H9 (cell line): ENCODE measurements at regions not wholly inside any gene's neighbourhood (a gene's known extent, or its start where the extent isn't known, plus 50 kb on each side); places are given as distances from the start of the nearest gene placed in this dataset.

Experiments
- DNase-seq: peaks from one replicate; pipeline ENCODE4 v3.0.0-alpha.2; 2017
- H2AFZ ChIP-seq: one replicate; pipeline ENCODE4 v1.6.1; 2013; ENCODE audit warnings: mild to moderate bottlenecking, low read length, control low read depth, moderate library complexity
- H2AK5ac ChIP-seq: 2 replicates; pipeline ENCODE4 v1.6.1; 2013; ENCODE audit warnings: low read length, control low read depth, mixed read lengths; ENCODE audit not compliant: insufficient read length
- H2BK120ac ChIP-seq: one replicate; pipeline ENCODE4 v1.6.1; 2013; ENCODE audit warnings: low read depth, mild to moderate bottlenecking, low read length, control low read depth, inconsistent platforms; ENCODE audit not compliant: poor library complexity, severe bottlenecking
- H2BK12ac ChIP-seq: 2 replicates; pipeline ENCODE4 v1.6.1; 2013; ENCODE audit warnings: low read length, control low read depth, mixed read lengths, low read depth; ENCODE audit not compliant: insufficient read length
- H2BK15ac ChIP-seq: 2 replicates; pipeline ENCODE4 v1.6.1; 2013; ENCODE audit warnings: low read depth, low read length, control low read depth
- H2BK20ac ChIP-seq: one replicate; pipeline ENCODE4 v1.6.1; 2013; ENCODE audit warnings: low read depth, mild to moderate bottlenecking, low read length, control low read depth, inconsistent platforms; ENCODE audit not compliant: poor library complexity, severe bottlenecking
- H2BK5ac ChIP-seq: 2 replicates; pipeline ENCODE4 v1.6.1; 2013; ENCODE audit warnings: low read length, control low read depth, mixed read lengths; ENCODE audit not compliant: insufficient read length
- H3K14ac ChIP-seq: 2 replicates; pipeline ENCODE4 v1.6.1; 2013; ENCODE audit warnings: low read length, control low read depth; ENCODE audit not compliant: insufficient read depth
- H3K18ac ChIP-seq: 2 replicates; pipeline ENCODE4 v1.6.1; 2013; ENCODE audit warnings: low read depth, mild to moderate bottlenecking, mixed read lengths, low read length, control low read depth; ENCODE audit not compliant: insufficient read length
- H3K23ac ChIP-seq: 2 replicates; pipeline ENCODE4 v1.6.1; 2013; ENCODE audit warnings: low read length, control low read depth, mixed read lengths, low read depth; ENCODE audit not compliant: insufficient read length
- H3K23me2 ChIP-seq: 2 replicates; pipeline ENCODE4 v1.6.1; 2013; ENCODE audit warnings: low read depth, mild to moderate bottlenecking, mixed read lengths, low read length, control low read depth; ENCODE audit not compliant: insufficient read length, poor library complexity, severe bottlenecking
- H3K27ac ChIP-seq: 2 replicates; pipeline ENCODE4 v1.5.1; 2013; ENCODE audit warnings: low read length, control low read depth, mixed read lengths, low read depth; ENCODE audit not compliant: insufficient read length
- H3K27me3 ChIP-seq: 2 replicates; pipeline ENCODE4 v1.6.1; 2013; ENCODE audit warnings: low read length, control low read depth, inconsistent platforms; ENCODE audit not compliant: insufficient read depth
- H3K4ac ChIP-seq: 2 replicates; pipeline ENCODE4 v1.6.1; 2013; ENCODE audit warnings: low read depth, mild to moderate bottlenecking, control low read depth, inconsistent platforms, low read length, moderate library complexity
- H3K4me1 ChIP-seq: 2 replicates; pipeline ENCODE4 v1.6.1; 2013; ENCODE audit warnings: low read length, control low read depth, inconsistent platforms; ENCODE audit not compliant: insufficient read depth
- H3K4me2 ChIP-seq: 2 replicates; pipeline ENCODE4 v1.6.1; 2013; ENCODE audit warnings: low read length, control low read depth, mixed read lengths; ENCODE audit not compliant: insufficient read length, insufficient read depth
- H3K56ac ChIP-seq: 2 replicates; pipeline ENCODE4 v1.6.1; 2013; ENCODE audit warnings: low read depth, mild to moderate bottlenecking, mixed read lengths, low read length, control low read depth; ENCODE audit not compliant: insufficient read length
- H3K79me1 ChIP-seq: 2 replicates; pipeline ENCODE4 v1.6.1; 2013; ENCODE audit warnings: low read depth, mild to moderate bottlenecking, moderate library complexity, low read length, control low read depth, inconsistent platforms; ENCODE audit not compliant: insufficient read depth, poor library complexity, severe bottlenecking
- H3K79me2 ChIP-seq: 2 replicates; pipeline ENCODE4 v1.6.1; 2013; ENCODE audit warnings: low read length, control low read depth, inconsistent platforms; ENCODE audit not compliant: insufficient read depth
- H3K9ac ChIP-seq: 2 replicates; pipeline ENCODE4 v1.6.1; 2013; ENCODE audit warnings: low read length, control low read depth, mixed read lengths; ENCODE audit not compliant: insufficient read length; ENCODE audit errors: extremely low read depth
- H3K9me3 ChIP-seq: one replicate; pipeline ENCODE4 v1.6.1; 2013; ENCODE audit warnings: low read depth, low read length, inconsistent platforms; ENCODE audit not compliant: control insufficient read depth
- H3T11ph ChIP-seq: one replicate; pipeline ENCODE4 v1.6.1; 2013; ENCODE audit warnings: mild to moderate bottlenecking, low read length, control low read depth, inconsistent platforms
- H4K20me1 ChIP-seq: one replicate; pipeline ENCODE4 v1.6.1; 2013; ENCODE audit not compliant: control insufficient read depth, insufficient read length, insufficient read depth
- H4K5ac ChIP-seq: 2 replicates; pipeline ENCODE4 v1.6.1; 2013; ENCODE audit warnings: low read depth, mild to moderate bottlenecking, mixed read lengths, low read length, control low read depth; ENCODE audit not compliant: insufficient read length
- H4K8ac ChIP-seq: replicated peaks from 2 replicates; pipeline ENCODE4 v1.6.1; 2013; ENCODE audit warnings: low read length, control low read depth, mixed read lengths, low read depth; ENCODE audit not compliant: insufficient read length
- H4K91ac ChIP-seq: 2 replicates; pipeline ENCODE4 v1.6.1; 2013; ENCODE audit warnings: low read depth, mild to moderate bottlenecking, moderate library complexity, mixed read lengths, low read length, control low read depth; ENCODE audit not compliant: insufficient read length
- H3K27ac Mint-ChIP-seq, 3 experiments: 2 replicates in 2 of 3; 3 replicates in 1 of 3; pipeline ENCODE4 v1.8.0; 2020 to 2021; ENCODE audit warnings: mixed read lengths in 3 of 3, mild to moderate bottlenecking in 1 of 3, moderate library complexity in 1 of 3
- H3K27me3 Mint-ChIP-seq: 2 replicates; pipeline ENCODE4 v1.8.0; 2021; ENCODE audit warnings: low read depth, mild to moderate bottlenecking, moderate library complexity, mixed read lengths
- H3K36me3 Mint-ChIP-seq, 3 experiments: 2 replicates in 2 of 3; 3 replicates in 1 of 3; pipeline ENCODE4 v1.8.0; 2020 to 2021; ENCODE audit warnings: low read depth in 3 of 3, mixed read lengths in 3 of 3; ENCODE audit not compliant: insufficient read depth in 1 of 3
- H3K4me1 Mint-ChIP-seq, 2 experiments: 2 replicates each; pipeline ENCODE4 v1.8.0; 2020; ENCODE audit warnings: mixed read lengths in 2 of 2
- H3K4me3 Mint-ChIP-seq, 2 experiments: 2 replicates in 1 of 2; 3 replicates in 1 of 2; pipeline ENCODE4 v1.8.0; 2020 to 2021; ENCODE audit warnings: mild to moderate bottlenecking in 2 of 2, mixed read lengths in 2 of 2, moderate library complexity in 1 of 2
- H3K9me3 Mint-ChIP-seq, 2 experiments: 2 replicates in 1 of 2; 3 replicates in 1 of 2; pipeline ENCODE4 v1.8.0; 2020; ENCODE audit warnings: mild to moderate bottlenecking in 2 of 2, mixed read lengths in 2 of 2, moderate library complexity in 1 of 2
- WGBS: extraction: QIAGEN DNeasy Blood & Tissue Kit; methylation state at CpG from one replicate; pipeline ENCODE4 v1.1.7; 2013; ENCODE audit warnings: missing lambda C conversion rate, low lambda C conversion rate, mixed read lengths; ENCODE audit not compliant: insufficient read length; ENCODE audit errors: extremely low coverage; 5-methylcytosine and 5-hydroxymethylcytosine counted together
- TF ChIP-seq, protein P1 (sequence below): fragments of 200-600 bp; sonication (generic); conservative IDR thresholded peaks from 3 replicates; pipeline ENCODE4 v1.8.0; 2021; ENCODE audit warnings: antibody characterized with exemption, mild to moderate bottlenecking

DNA sequence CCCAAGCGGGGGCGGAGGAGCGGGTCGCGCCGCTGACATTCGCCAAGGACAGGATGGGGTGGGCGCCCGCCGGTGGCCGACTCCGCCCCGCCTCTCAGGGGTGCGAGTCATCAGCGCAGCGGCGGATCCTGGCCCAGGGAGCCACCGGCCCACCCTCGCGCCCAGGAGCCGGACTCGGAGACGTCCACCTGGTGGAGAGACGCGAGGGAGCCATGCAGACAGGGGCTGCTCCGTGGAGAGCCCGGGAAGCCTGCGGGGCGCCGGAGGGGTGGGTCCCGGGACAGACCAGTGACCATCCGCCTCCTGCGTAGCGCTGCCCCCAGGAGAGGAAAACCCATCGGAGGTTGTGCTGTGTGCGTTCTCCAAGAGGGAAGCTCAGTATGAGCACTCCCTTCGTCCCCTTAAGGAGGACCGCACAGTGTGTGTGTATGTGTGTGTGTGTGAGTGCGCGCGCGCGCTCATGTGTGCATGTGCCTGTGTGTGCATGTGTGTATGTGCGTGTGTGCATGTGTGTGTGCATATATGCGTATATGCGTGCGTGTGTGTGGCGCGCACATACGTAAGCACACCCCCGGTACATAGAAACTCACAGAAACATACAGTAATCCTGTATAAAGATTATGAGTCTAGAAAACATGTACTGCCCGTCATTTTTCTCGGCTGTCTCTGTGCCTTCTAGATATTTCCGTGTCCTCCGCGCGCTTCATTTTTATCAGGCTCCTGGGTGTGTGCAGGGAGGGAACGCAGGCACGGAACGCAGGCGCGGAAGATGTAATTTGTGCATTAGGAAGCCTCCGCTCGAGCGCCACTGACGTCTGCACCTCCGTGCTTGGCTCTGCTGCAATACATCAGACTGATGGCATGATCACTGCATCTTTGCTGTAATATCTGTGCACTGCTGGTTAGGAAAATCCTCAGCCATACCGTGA, 158.9 kb downstream of the TBXT start:
- Histone ChIP-seq H3K18ac (no peak overlapping the region), H3K4ac (no peak overlapping the region), H3K79me1 (no peaks in the 10 kb centered on the region), H2AK5ac (no peak overlapping the region), H3K56ac (no peak overlapping the region), H2BK12ac (no peak overlapping the region), H2BK20ac (no peak overlapping the region), H3K79me2 (no peaks in the 10 kb centered on the region), H3K4me1 (no peaks in the 10 kb centered on the region), H4K8ac (no peak overlapping the region), H3K14ac (no peak overlapping the region), H2BK120ac (no peak overlapping the region), H4K91ac (no peak overlapping the region), H3K9me3 (no peaks in the 10 kb centered on the region), H3T11ph (no peak overlapping the region), H2AFZ (no peak overlapping the region), H4K5ac (no peak overlapping the region), H3K4me2 (peak overlapping the region; percentile 37), H3K23me2 (peaks cover 6% of the 10 kb centered on the region), H2BK15ac (no peak overlapping the region), H3K9ac (no peak overlapping the region), H4K20me1 (no peaks in the 10 kb centered on the region), H2BK5ac (no peak overlapping the region), H3K23ac (no peak overlapping the region), H3K27me3 (peaks cover 49% of the 10 kb centered on the region), H3K27ac (no peak overlapping the region)
- Mint-ChIP-seq H3K27me3 (peaks cover 87% of the 10 kb centered on the region), H3K27ac (no peak overlapping the region), H3K4me1 (peaks cover 18 to 19% of the 10 kb centered on the region in 2 experiments), H3K9me3 (no peaks in the 10 kb centered on the region; a peak in 1 of 5 replicates), H3K36me3 (no peaks in the 10 kb centered on the region; a peak in 2 of 7 replicates), H3K4me3 (peak overlapping the region; percentile 62 to 78)
- TF ChIP-seq, protein P1, sequence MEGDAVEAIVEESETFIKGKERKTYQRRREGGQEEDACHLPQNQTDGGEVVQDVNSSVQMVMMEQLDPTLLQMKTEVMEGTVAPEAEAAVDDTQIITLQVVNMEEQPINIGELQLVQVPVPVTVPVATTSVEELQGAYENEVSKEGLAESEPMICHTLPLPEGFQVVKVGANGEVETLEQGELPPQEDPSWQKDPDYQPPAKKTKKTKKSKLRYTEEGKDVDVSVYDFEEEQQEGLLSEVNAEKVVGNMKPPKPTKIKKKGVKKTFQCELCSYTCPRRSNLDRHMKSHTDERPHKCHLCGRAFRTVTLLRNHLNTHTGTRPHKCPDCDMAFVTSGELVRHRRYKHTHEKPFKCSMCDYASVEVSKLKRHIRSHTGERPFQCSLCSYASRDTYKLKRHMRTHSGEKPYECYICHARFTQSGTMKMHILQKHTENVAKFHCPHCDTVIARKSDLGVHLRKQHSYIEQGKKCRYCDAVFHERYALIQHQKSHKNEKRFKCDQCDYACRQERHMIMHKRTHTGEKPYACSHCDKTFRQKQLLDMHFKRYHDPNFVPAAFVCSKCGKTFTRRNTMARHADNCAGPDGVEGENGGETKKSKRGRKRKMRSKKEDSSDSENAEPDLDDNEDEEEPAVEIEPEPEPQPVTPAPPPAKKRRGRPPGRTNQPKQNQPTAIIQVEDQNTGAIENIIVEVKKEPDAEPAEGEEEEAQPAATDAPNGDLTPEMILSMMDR: peak; percentile 24; the same call in 1 of the 3 replicates
- no CpG with 5 or more reads among the region's 68 CpGs for WGBS
- peak; percentile 53 for DNase-seq
